22Rv1 (cell line): ENCODE measurements at regions not wholly inside any gene's neighbourhood (a gene's known extent, or its start where the extent isn't known, plus 50 kb on each side); places are given as distances from the start of the nearest gene placed in this dataset.

ENCODE experiments used
- H3K27ac ChIP-seq: fragments of 450-650 bp; 2 replicates; pipeline ENCODE4 v1.5.1; 2017
- ZFX ChIP-seq: fragments of 450-650 bp; IDR thresholded peaks from 2 replicates; pipeline ENCODE4 v1.6.1; 2017; ENCODE audit warnings: antibody characterized with exemption, borderline replicate concordance
- TF ChIP-seq, protein P1 (sequence below): fragments of 450-650 bp; IDR thresholded peaks from 2 replicates; pipeline ENCODE4 v1.5.1; 2017; ENCODE audit warnings: mild to moderate bottlenecking

DNA sequence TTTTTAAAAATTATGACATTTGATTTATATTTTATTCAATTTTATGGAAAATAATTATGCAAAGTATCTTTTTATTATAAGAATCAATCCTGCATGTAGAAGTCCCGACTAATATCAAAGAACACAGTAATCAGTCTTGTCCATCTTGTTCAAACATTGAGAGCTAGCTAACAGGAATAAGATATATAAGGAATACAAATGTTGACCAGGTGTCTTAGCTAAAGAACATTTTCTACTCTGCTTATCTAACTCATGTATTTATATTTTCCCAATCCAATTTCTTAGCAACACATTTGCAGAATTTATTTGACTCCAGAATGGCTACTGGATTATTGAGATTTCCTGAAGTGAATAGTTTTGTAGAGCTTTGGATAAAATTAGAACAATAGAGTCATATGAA lies 61.5 kb upstream of the NR3C2 start:
- no peak for TF ChIP-seq ZFX
- TF ChIP-seq, protein P1, sequence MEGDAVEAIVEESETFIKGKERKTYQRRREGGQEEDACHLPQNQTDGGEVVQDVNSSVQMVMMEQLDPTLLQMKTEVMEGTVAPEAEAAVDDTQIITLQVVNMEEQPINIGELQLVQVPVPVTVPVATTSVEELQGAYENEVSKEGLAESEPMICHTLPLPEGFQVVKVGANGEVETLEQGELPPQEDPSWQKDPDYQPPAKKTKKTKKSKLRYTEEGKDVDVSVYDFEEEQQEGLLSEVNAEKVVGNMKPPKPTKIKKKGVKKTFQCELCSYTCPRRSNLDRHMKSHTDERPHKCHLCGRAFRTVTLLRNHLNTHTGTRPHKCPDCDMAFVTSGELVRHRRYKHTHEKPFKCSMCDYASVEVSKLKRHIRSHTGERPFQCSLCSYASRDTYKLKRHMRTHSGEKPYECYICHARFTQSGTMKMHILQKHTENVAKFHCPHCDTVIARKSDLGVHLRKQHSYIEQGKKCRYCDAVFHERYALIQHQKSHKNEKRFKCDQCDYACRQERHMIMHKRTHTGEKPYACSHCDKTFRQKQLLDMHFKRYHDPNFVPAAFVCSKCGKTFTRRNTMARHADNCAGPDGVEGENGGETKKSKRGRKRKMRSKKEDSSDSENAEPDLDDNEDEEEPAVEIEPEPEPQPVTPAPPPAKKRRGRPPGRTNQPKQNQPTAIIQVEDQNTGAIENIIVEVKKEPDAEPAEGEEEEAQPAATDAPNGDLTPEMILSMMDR = no peak
- H3K27ac ChIP-seq = no peak overlapping the region

DNA sequence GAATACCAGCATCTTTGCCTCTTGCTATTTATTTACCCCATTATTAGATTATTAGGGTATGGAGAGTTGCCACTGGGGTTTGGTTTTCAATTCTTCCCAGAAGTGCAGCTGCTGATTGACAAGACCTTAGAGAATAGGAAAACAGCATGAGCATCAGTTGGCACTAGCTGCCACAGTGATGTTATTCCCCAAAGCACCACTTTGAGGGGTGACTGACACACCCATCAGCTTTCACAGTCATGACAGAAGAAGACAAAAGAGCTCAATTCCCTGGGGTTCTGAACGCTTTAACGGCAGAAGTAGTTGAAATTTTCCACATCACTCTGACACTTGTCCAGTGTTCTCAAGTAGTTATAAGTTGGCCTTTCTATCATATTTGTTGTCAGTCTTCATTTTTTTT lies 55.0 kb upstream of the NR3C2 start:
- TF ChIP-seq ZFX = no peak
- TF ChIP-seq, protein P1 = no peak

DNA sequence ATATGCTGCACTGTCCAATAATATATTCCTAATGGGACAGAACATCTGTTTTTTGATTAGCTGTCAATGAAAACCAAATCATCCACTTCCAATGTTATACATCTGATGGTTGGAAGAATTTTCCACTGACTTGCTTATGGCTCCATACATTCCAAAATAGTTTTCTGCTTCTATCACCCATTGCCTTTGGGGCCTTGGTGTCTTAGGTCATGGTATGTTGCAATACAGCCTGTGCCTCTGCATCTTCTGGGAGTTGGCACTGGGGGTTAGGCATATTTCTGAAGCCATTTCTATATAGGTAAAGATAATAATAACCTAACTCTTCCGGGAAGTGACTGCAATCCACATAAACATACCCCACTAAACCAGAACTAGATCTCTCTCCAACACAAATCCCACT lies 53.2 kb upstream of the NR3C2 start:
- TF ChIP-seq, protein P1 = no peak
- no peak for TF ChIP-seq ZFX
- H3K27ac ChIP-seq = no peak overlapping the region; the same call in 1 of the 2 replicates

More for the DNA sequence above, 55.0 kb upstream of the NR3C2 start:
- H3K27ac ChIP-seq = no peak overlapping the region
